Astrocyte of the spinal cord (primary cell): ENCODE measurements at regions not wholly inside any gene's neighbourhood (a gene's known extent, or its start where the extent isn't known, plus 50 kb on each side); places are given as distances from the start of the nearest gene placed in this dataset.
A peak's percentile ranks its signal among the peaks of the same experiment; 100 is the strongest.

ENCODE experiments used
- DNase-seq: peaks from one replicate; pipeline ENCODE4 v3.0.0; 2011; ENCODE audit warnings: low read depth, low spot score
- H3K4me3 ChIP-seq: 2 replicates; pipeline ENCODE4 v1.5.1; 2011; ENCODE audit warnings: low read depth, mild to moderate bottlenecking, low read length, moderate library complexity
- in situ Hi-C: cut with HindIII; loops from 2 replicates; pipeline ENCODE4 v1.10.0; 2017; ENCODE audit warnings: low sequenced_read_pairs
- TF ChIP-seq, protein P1 (sequence below): IDR thresholded peaks from 2 replicates; pipeline ENCODE4 v1.5.1; 2012; ENCODE audit warnings: low read depth, mild to moderate bottlenecking, low read length, inconsistent platforms

DNA sequence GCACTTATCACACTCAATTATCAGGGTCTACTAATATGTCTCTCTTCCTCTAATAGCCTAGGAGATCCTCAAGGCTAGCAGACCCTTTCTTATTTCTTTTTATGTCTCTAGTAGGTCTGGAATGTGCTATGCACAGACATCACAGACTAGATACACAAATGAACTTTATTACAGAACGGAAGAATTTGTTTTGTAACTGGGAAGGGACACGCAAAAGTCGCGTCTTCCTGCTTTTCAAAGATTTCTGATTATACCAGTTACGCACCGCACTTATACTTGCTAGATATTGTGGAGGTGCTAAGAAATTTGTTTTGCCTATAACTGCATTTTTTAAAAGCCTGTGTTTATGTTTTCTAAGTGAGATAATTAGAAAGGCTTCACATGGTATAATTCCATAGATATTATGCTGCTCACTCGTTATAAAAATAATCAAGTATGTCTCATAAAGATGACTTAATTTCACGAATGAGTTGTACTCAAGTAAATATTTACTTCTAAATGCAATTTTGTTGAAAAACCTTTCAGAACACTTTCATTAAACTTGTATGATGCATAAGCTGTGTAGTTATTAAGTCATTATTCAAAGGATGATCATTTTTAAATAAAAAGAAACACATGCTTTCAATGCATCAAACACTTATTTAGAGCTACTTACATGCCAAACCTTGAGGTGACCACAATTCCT, 662.6 kb downstream of the ACTL7B start:
- TF ChIP-seq, protein P1, sequence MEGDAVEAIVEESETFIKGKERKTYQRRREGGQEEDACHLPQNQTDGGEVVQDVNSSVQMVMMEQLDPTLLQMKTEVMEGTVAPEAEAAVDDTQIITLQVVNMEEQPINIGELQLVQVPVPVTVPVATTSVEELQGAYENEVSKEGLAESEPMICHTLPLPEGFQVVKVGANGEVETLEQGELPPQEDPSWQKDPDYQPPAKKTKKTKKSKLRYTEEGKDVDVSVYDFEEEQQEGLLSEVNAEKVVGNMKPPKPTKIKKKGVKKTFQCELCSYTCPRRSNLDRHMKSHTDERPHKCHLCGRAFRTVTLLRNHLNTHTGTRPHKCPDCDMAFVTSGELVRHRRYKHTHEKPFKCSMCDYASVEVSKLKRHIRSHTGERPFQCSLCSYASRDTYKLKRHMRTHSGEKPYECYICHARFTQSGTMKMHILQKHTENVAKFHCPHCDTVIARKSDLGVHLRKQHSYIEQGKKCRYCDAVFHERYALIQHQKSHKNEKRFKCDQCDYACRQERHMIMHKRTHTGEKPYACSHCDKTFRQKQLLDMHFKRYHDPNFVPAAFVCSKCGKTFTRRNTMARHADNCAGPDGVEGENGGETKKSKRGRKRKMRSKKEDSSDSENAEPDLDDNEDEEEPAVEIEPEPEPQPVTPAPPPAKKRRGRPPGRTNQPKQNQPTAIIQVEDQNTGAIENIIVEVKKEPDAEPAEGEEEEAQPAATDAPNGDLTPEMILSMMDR, result no peak
- H3K4me3 ChIP-seq, result no peak overlapping the region
- no peak for DNase-seq
- in situ Hi-C loops, result no loop called here

GRCh38 chr9:108191065-108191464, 664.7 kb downstream of the ACTL7B start:
- H3K4me3 ChIP-seq, result no peak overlapping the region
- in situ Hi-C loops, result no loop called here
- TF ChIP-seq, protein P1, result no peak
- DNase-seq, result peak; percentile 13

DNA sequence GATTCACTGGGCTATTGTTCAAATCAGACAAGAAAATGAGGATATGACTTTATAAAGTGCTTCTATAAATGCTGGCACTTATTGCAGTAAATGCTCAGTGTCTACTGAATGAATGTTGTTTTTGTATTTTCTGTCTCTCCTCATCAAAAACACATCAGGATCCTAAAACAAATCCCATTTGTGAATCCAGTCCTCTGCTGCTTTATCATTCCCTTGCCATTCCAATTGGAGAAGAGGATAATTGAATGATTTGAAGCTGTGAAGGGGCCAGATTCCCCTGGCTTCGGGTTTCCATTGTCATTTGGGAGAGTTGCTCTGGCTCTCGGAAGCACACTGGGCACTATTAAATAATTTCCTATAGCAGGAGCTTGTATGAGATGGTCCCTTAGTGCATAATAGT, 666.8 kb downstream of the ACTL7B start:
- in situ Hi-C loops, result no loop called here
- H3K4me3 ChIP-seq, result no peak overlapping the region
- no peak for DNase-seq
- TF ChIP-seq, protein P1, result no peak

- TF ChIP-seq, protein P1, result no peak
- in situ Hi-C loops, result no loop called here
- H3K4me3 ChIP-seq, result no peak overlapping the region
- no peak for DNase-seq
Observed at GRCh38 chr9:108188482-108188881, 667.3 kb downstream of the ACTL7B start.

DNA sequence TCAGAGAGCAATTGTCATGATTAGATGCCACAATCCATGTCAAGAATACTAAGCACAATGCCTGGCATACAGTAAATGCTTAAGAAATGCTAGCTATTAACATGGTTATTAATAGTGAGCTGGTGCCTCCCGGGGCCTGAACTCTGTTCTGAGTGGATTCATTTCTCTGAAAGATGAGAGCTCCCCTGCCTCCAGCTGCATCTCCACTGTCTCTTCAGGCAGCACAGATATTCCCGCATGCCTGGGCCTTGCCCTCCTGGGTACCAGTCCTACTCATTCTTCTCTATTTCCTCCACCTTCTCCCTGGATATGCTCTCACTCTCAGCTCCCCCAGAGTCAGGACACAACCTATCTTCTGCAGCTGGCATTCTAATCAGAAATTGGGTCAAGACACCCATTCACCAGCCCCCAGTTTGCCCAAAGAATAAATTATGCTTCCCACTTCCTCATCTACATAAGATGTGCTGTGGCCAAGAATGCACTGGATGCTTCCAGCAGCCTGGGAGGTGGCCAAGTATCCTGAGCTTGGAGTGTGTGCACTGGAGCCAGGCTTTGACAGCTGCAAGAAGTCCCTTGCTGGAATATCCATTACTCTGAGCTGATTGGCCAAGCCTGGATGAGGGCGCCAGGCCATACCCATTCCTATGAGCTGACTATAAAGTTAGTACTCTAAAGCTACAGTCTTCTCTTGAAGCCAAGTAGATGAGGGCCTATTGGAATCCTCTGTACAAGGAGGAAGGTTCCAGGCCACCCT, 669.0 kb downstream of the ACTL7B start:
- DNase-seq, result peak; percentile 60
- TF ChIP-seq, protein P1, result no peak
- in situ Hi-C loops, result no loop called here
- no peak overlapping the region for H3K4me3 ChIP-seq

GRCh38 chr9:108185613-108186012, 670.2 kb downstream of the ACTL7B start:
- DNase-seq, result no peak
- H3K4me3 ChIP-seq, result no peak overlapping the region
- TF ChIP-seq, protein P1, result no peak
- in situ Hi-C loops, result no loop called here
